Caco-2 (cell line): ENCODE measurements at regions not wholly inside any gene's neighbourhood (a gene's known extent, or its start where the extent isn't known, plus 50 kb on each side); places are given as distances from the start of the nearest gene placed in this dataset.

Source experiments
- BruUV-seq: library from RNA; stranded (reverse); fragments of 400-500 nt; replicated peaks from 2 replicates; lab custom pipeline; 2021; lab: Mats Ljungman, UMichigan
- CTCF ChIA-PET: fragments of 300-600 bp; sonication (Branson Sonifier 250); formaldehyde crosslinking; loops from one replicate; lab custom pipeline; 2022; ENCODE audit warnings: antibody characterized with exemption; lab: Charles Lee
- POLR2A ChIA-PET: fragments of 300-600 bp; sonication (Branson Sonifier 250); formaldehyde crosslinking; loops from one replicate; lab custom pipeline; 2022; ENCODE audit warnings: antibody characterized with exemption; lab: Charles Lee
- DNase-seq, 2 experiments: peaks; one replicate each; pipeline versions ENCODE4 v3.0.0 to v3.0.0-alpha.2; 2020 to 2022
- H3K27me3 ChIP-seq: replicated peaks from 2 replicates; pipeline ENCODE4 v1.6.0; 2011; ENCODE audit warnings: low read length; ENCODE audit not compliant: control insufficient read depth, insufficient read depth
- H3K36me3 ChIP-seq: 2 replicates; pipeline ENCODE4 v1.5.1; 2011; ENCODE audit warnings: low read length; ENCODE audit not compliant: control insufficient read depth, insufficient read depth
- H3K4me1 ChIP-seq: fragments of 250-450 bp; sonication (Bioruptor Pico); 2 replicates; pipeline ENCODE4 v1.5.1; 2020; ENCODE audit warnings: mild to moderate bottlenecking
- H3K4me3 ChIP-seq: 2 replicates; pipeline ENCODE4 v1.5.1; 2011; ENCODE audit warnings: low read depth, mild to moderate bottlenecking, control low read depth, low read length
- H3K9me3 ChIP-seq: fragments of 250-450 bp; sonication (Bioruptor Pico); 2 replicates; pipeline ENCODE4 v1.5.1; 2020; ENCODE audit warnings: mild to moderate bottlenecking, moderate library complexity
- H3K27ac Mint-ChIP-seq: one replicate; pipeline ENCODE4 v1.8.0; 2022; ENCODE audit warnings: mixed read lengths; ENCODE audit not compliant: unreplicated experiment
- H3K27me3 Mint-ChIP-seq: one replicate; pipeline ENCODE4 v1.8.0; 2022; ENCODE audit warnings: mixed read lengths; ENCODE audit not compliant: insufficient read depth, unreplicated experiment
- H3K36me3 Mint-ChIP-seq: one replicate; pipeline ENCODE4 v1.8.0; 2022; ENCODE audit warnings: mild to moderate bottlenecking, mixed read lengths; ENCODE audit not compliant: insufficient read depth, unreplicated experiment
- H3K4me1 Mint-ChIP-seq: one replicate; pipeline ENCODE4 v1.8.0; 2022; ENCODE audit warnings: low read depth, mixed read lengths; ENCODE audit not compliant: unreplicated experiment
- H3K4me3 Mint-ChIP-seq: one replicate; pipeline ENCODE4 v1.8.0; 2022; ENCODE audit warnings: mild to moderate bottlenecking, moderate library complexity, mixed read lengths; ENCODE audit not compliant: unreplicated experiment
- H3K9me3 Mint-ChIP-seq: one replicate; pipeline ENCODE4 v1.8.0; 2022; ENCODE audit warnings: mixed read lengths; ENCODE audit not compliant: unreplicated experiment
- intact Hi-C: fragments of 100-400 bp; cut with micrococcal nuclease; formaldehyde crosslinking; loops from one replicate; pipeline ENCODE4 v1.10.0; 2022; ENCODE audit not compliant: unreplicated experiment
- TF ChIP-seq, protein P1 (sequence below), 2 experiments: fragments of 200-600 bp in 1 of 2; IDR thresholded peaks; 1 replicate in 1 of 2; 2 replicates in 1 of 2; pipeline versions ENCODE4 v1.5.1 to v1.8.0; 2011 to 2022; ENCODE audit warnings: antibody characterized with exemption in 1 of 2, control low read depth in 1 of 2, inconsistent platforms in 1 of 2, low read depth in 1 of 2, low read length in 1 of 2, mild to moderate bottlenecking in 1 of 2, moderate library complexity in 1 of 2; ENCODE audit not compliant: insufficient read depth in 1 of 2, severe bottlenecking in 1 of 2, unreplicated experiment in 1 of 2

DNA sequence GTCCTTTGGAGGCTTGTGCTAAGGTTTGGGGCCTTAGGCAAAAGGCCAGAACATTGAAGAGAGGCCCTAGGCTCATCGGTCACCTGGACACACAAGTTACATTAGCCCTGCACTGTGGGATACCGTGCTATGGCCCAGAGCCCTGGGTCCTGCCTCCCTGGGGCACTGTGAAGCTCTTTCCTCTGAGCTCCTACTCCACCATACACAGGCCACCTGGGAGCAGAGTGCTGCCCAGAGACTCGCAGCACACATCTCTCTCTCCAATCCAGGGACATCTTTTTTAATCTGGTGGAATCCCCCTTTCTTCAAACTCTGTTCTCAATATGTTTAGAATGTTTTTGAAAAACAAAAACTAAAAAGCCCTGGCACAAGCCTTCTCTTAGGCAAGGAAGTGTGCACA is 314.2 kb upstream of the RGS6 start:
- Mint-ChIP-seq H3K27me3 (no peaks in the 10 kb centered on the region), H3K27ac (no peak overlapping the region), H3K36me3 (peaks cover 16% of the 10 kb centered on the region), H3K9me3 (no peaks in the 10 kb centered on the region), H3K4me1 (peaks cover 26% of the 10 kb centered on the region), H3K4me3 (no peak overlapping the region)
- ChIA-PET POLR2A (no interaction called here), CTCF (no interaction called here)
- no peak for DNase-seq
- Histone ChIP-seq H3K4me3 (no peak overlapping the region), H3K27me3 (no peaks in the 10 kb centered on the region), H3K4me1 (peaks cover 16% of the 10 kb centered on the region; the same call in 1 of the 2 replicates), H3K9me3 (no peaks in the 10 kb centered on the region), H3K36me3 (no peaks in the 10 kb centered on the region)
- BruUV-seq: no TSS peak
- TF ChIP-seq, protein P1, sequence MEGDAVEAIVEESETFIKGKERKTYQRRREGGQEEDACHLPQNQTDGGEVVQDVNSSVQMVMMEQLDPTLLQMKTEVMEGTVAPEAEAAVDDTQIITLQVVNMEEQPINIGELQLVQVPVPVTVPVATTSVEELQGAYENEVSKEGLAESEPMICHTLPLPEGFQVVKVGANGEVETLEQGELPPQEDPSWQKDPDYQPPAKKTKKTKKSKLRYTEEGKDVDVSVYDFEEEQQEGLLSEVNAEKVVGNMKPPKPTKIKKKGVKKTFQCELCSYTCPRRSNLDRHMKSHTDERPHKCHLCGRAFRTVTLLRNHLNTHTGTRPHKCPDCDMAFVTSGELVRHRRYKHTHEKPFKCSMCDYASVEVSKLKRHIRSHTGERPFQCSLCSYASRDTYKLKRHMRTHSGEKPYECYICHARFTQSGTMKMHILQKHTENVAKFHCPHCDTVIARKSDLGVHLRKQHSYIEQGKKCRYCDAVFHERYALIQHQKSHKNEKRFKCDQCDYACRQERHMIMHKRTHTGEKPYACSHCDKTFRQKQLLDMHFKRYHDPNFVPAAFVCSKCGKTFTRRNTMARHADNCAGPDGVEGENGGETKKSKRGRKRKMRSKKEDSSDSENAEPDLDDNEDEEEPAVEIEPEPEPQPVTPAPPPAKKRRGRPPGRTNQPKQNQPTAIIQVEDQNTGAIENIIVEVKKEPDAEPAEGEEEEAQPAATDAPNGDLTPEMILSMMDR (IDR thresholded peaks at IDR 0.05; ENCODE audit: insufficient read depth in 1 of 2, low read depth in 1 of 2, low read length in 1 of 2, severe bottlenecking in 1 of 2, unreplicated experiment in 1 of 2): no peak
- intact Hi-C loops: no loop called here

DNA sequence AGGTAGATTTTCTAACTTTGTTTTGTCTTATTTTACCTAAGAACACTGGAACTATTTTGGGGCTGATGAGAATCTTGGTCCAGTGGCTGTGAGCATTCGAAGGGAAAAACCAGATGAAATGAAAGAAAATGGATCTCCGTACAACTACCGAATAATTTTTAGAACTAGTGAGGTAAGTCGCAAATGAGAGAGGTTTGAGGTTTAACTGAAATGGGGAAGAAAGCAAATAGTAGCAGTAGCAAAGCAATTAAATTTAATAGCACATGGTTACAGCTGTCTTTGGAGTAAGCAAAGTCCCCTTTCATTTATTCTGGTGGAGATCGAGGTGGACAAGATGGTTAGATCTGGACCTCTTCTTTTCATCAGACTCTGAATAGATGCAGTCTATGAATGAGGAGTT is 313.5 kb upstream of the RGS6 start:
- peaks cover 16% of the 10 kb centered on the region; the same call in 1 of the 2 replicates for H3K4me1 ChIP-seq
- Mint-ChIP-seq H3K4me3 (no peak overlapping the region), H3K27me3 (no peaks in the 10 kb centered on the region), H3K27ac (no peak overlapping the region), H3K4me1 (peaks cover 27% of the 10 kb centered on the region), H3K9me3 (no peaks in the 10 kb centered on the region), H3K36me3 (peaks cover 16% of the 10 kb centered on the region)
- H3K36me3 ChIP-seq: no peaks in the 10 kb centered on the region
- POLR2A ChIA-PET: no interaction called here
- DNase-seq: no peak
- no peaks in the 10 kb centered on the region for H3K27me3 ChIP-seq
- CTCF ChIA-PET: no interaction called here
- H3K4me3 ChIP-seq: no peak overlapping the region
- TF ChIP-seq, protein P1 (IDR thresholded peaks at IDR 0.05; ENCODE audit: insufficient read depth in 1 of 2, low read depth in 1 of 2, low read length in 1 of 2, severe bottlenecking in 1 of 2, unreplicated experiment in 1 of 2): no peak
- no TSS peak for BruUV-seq
- no peaks in the 10 kb centered on the region for H3K9me3 ChIP-seq
- intact Hi-C loops: no loop called here

GRCh38 chr14:71619472-71619871 is 312.8 kb upstream of the RGS6 start:
- no TSS peak for BruUV-seq
- H3K36me3 Mint-ChIP-seq: peaks cover 20% of the 10 kb centered on the region

More at GRCh38 chr14:71619472-71619871, 312.8 kb upstream of the RGS6 start:
- Mint-ChIP-seq H3K27ac (no peak overlapping the region), H3K4me3 (no peak overlapping the region), H3K4me1 (peaks cover 27% of the 10 kb centered on the region), H3K27me3 (no peaks in the 10 kb centered on the region), H3K9me3 (no peaks in the 10 kb centered on the region)
- TF ChIP-seq, protein P1 (IDR thresholded peaks at IDR 0.05; ENCODE audit: insufficient read depth in 1 of 2, low read depth in 1 of 2, low read length in 1 of 2, severe bottlenecking in 1 of 2, unreplicated experiment in 1 of 2): no peak
- Histone ChIP-seq H3K36me3 (no peaks in the 10 kb centered on the region), H3K4me3 (no peak overlapping the region), H3K27me3 (no peaks in the 10 kb centered on the region), H3K4me1 (peaks cover 16% of the 10 kb centered on the region; the same call in 1 of the 2 replicates), H3K9me3 (no peaks in the 10 kb centered on the region)
- POLR2A ChIA-PET: no interaction called here
- no peak for DNase-seq
- intact Hi-C loops: no loop called here
- CTCF ChIA-PET: no interaction called here
